LNCAP (cell line): ENCODE measurements at regions not wholly inside any gene's neighbourhood (a gene's known extent, or its start where the extent isn't known, plus 50 kb on each side); places are given as distances from the start of the nearest gene placed in this dataset.

Experiments used
- TF ChIP-seq, protein P1 (sequence below): fragments of 450-650 bp; IDR thresholded peaks from 2 replicates; pipeline ENCODE4 v1.5.1; 2017; ENCODE audit warnings: mild to moderate bottlenecking

DNA sequence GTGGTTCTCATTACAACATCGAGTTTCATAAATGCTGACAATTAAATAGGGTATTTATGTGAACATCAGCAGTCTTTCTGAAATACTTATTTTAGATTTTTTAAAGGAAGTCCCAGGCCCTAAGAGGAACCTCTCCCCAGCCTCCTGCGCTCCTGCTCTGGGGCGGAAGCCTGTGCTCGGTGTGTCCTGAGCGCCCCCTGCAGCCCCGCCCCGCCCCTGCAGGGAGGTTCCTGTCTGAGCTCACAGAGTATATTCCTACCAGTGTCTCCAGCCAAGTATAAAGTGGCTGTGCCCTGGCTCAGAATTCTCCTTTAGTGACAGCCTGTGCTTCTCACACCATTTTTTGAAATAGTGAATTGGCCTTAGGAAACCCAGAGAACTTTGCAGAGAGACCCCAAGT is 567.9 kb downstream of the GOLGA6L6 start:
- TF ChIP-seq, protein P1, sequence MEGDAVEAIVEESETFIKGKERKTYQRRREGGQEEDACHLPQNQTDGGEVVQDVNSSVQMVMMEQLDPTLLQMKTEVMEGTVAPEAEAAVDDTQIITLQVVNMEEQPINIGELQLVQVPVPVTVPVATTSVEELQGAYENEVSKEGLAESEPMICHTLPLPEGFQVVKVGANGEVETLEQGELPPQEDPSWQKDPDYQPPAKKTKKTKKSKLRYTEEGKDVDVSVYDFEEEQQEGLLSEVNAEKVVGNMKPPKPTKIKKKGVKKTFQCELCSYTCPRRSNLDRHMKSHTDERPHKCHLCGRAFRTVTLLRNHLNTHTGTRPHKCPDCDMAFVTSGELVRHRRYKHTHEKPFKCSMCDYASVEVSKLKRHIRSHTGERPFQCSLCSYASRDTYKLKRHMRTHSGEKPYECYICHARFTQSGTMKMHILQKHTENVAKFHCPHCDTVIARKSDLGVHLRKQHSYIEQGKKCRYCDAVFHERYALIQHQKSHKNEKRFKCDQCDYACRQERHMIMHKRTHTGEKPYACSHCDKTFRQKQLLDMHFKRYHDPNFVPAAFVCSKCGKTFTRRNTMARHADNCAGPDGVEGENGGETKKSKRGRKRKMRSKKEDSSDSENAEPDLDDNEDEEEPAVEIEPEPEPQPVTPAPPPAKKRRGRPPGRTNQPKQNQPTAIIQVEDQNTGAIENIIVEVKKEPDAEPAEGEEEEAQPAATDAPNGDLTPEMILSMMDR: peak; percentile 66

DNA sequence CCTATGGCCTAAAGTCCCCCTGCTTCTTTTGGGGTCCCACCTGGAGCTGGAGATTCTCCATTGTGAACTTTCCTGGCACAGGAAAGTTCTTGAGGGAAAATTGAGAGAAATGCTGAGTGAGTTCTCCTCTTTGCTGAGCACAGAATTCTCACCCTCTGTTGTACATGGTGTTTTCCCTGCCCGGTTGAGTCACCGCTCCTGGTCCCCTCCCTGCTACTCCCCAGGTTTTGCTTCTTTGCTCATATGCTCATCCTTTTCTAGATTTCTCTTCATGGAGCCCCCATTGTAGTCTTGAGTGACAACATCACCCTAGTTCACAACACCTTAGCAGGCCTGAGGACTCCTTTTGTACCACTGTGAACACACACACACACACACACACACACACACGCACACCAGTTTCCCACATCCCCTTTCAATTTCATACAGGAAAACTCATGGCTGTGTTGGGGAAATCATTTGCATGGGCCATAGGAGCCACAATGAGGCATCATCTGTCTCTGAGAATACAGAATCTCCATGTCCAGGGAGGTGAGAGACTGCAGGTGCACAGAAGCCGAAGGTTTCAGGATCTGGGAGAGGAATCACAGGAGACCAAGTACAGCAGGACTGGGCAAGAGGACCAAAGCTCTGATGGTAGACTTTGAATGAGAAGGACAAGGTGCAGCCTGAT is 585.3 kb downstream of the GOLGA6L6 start:
- TF ChIP-seq, protein P1: no peak

DNA sequence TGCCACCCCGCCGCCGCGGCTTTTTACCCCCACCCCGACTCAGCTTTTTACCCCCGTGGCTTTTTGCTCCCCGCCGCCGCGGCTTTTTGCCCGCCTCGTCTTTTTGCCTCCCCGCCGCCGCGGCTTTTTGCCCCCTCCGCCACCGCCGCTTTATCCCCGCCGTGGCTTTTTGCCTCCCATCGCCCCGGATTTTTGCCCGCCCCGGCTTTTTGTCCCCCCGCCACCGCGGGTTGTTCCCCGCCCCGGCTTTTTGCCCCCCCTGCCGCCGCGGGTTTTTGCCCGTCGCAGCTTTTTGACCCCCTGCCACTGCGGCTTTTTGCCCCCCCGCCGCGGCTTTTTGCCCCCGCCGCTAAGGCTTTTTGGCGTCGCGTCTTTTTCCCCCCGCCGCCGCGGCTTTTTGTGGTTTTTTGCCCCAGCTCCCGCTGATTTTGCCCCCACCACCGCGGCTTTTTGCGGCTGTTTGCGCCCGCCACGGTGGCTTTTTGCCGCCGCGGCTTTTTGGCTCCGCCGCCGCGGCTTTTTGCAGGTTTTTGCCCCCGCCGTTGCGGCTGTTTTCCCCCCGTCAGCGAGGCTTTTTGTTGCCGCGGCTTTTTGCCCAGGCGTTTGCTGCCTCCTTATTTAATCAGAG is 597.2 kb downstream of the GOLGA6L6 start:
- TF ChIP-seq, protein P1: no peak

GRCh38 chr15:19943515-19943914 is 598.1 kb downstream of the GOLGA6L6 start:
- TF ChIP-seq, protein P1: no peak

DNA sequence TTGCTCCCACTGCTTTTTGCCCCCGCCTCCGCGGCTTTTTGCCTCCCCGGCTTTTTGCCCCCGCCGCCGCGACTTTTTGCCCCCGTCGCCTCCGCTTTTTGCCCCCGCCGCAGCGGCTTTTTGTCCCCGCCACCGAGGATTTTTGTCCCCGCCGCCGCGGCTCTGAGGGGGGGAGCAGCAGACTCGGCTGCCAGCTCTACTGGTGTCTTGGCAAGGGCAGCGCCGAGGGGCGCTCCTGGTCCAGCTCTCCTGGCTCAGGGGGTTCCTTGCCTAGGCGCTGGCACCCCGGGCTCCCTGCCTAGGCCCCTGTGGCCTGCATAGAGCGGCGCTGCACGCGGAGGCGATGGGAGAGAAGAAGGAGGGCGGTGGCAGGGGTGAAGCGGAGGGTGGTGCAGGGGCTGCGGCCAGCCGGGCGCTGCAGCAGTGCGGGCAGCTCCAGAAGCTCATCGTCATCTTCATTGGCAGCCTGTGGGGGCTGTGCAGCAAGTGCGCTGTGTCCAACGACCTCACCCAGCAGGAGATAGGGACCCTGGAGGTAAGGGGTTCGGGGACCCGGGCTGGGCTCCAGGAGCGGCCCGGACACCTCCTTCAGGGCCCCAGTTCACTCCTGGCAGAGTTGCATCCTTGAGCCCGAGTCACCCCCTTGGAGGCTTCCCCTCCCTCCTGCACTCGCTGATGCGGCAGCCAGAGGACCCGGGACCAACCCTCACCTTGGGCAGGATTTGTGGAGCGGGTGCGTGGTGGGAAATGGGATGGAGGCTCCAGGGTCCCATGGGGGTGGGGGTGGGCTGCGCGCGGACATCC is 642.4 kb downstream of the GOLGA6L6 start:
- TF ChIP-seq, protein P1: no peak

GRCh38 chr15:19888811-19889210 is 652.8 kb downstream of the GOLGA6L6 start:
- TF ChIP-seq, protein P1: peak; percentile 43; the same call in 1 of the 2 replicates
